ENCODE measurements at regions not wholly inside any gene's neighbourhood (a gene's known extent, or its start where the extent isn't known, plus 50 kb on each side); places are given as distances from the start of the nearest gene placed in this dataset.
A peak's percentile ranks its signal among the peaks of the same experiment; 100 is the strongest.
"Not testable (repeated sequence)": the region's sequence is repeated elsewhere in the genome, so short reads cannot be mapped to it uniquely, and the experiment has no call there.

- DNase-seq, result no peak
Measured at GRCh38 chr17:33910200-33910857, 344.8 kb upstream of the CCL2 start.

- DNase-seq, result no peak
Measured at GRCh38 chr17:33914125-33914524, 341.0 kb upstream of the CCL2 start.

- DNase-seq, result no peak
Measured at GRCh38 chr17:33922971-33923370, 332.1 kb upstream of the CCL2 start.

GRCh38 chr17:33924104-33924503, 331.0 kb upstream of the CCL2 start:
- no peak for DNase-seq

GRCh38 chr17:33925649-33926048, 329.4 kb upstream of the CCL2 start:
- no peak for DNase-seq

GRCh38 chr17:33927732-33928133, 327.4 kb upstream of the CCL2 start:
- peak; percentile 66 for DNase-seq

GRCh38 chr17:33929181-33929724, 325.8 kb upstream of the CCL2 start:
- DNase-seq, result no peak

GRCh38 chr17:33931148-33931814, 323.8 kb upstream of the CCL2 start:
- not testable (repeated sequence) for DNase-seq

- no peak for DNase-seq
Measured at GRCh38 chr17:33932996-33933395, 322.1 kb upstream of the CCL2 start.

- no peak for DNase-seq
Measured at GRCh38 chr17:33933576-33933975, 321.5 kb upstream of the CCL2 start.

- no peak for DNase-seq
Measured at GRCh38 chr17:33934696-33935095, 320.4 kb upstream of the CCL2 start.

GRCh38 chr17:33935822-33936221, 319.3 kb upstream of the CCL2 start:
- DNase-seq, result no peak

GRCh38 chr17:33936764-33937163, 318.3 kb upstream of the CCL2 start:
- DNase-seq, result no peak

- DNase-seq, result no peak
Measured at GRCh38 chr17:33939959-33940358, 315.1 kb upstream of the CCL2 start.

GRCh38 chr17:33940769-33941370, 314.2 kb upstream of the CCL2 start:
- no peak for DNase-seq

GRCh38 chr17:33941744-33942143, 313.3 kb upstream of the CCL2 start:
- no peak for DNase-seq

- DNase-seq, result no peak
Measured at GRCh38 chr17:33942414-33942813, 312.7 kb upstream of the CCL2 start.

- DNase-seq, result no peak
Measured at GRCh38 chr17:33944412-33944811, 310.7 kb upstream of the CCL2 start.

GRCh38 chr17:33944826-33945225, 310.3 kb upstream of the CCL2 start:
- DNase-seq, result no peak

- DNase-seq, result no peak
Measured at GRCh38 chr17:33945646-33946546, 309.2 kb upstream of the CCL2 start.

- DNase-seq, result no peak
Measured at GRCh38 chr17:33947762-33948161, 307.3 kb upstream of the CCL2 start.

- DNase-seq, result no peak
Measured at GRCh38 chr17:33948309-33948708, 306.8 kb upstream of the CCL2 start.

- no peak for DNase-seq
Measured at GRCh38 chr17:33949100-33949499, 306.0 kb upstream of the CCL2 start.
